D721Med (cell line): ENCODE measurements at regions not wholly inside any gene's neighbourhood (a gene's known extent, or its start where the extent isn't known, plus 50 kb on each side); places are given as distances from the start of the nearest gene placed in this dataset.

ENCODE experiments used
- DNase-seq: peaks from one replicate; pipeline ENCODE4 v3.0.0; 2011; ENCODE audit warnings: low spot score; ENCODE audit not compliant: insufficient read length
- FAIRE-seq: peaks from 2 replicates; lab custom pipeline; 2011; peaks lifted over from hg19 to GRCh38; lab: Jason Lieb, UNC
- TF ChIP-seq, protein P1 (sequence below): IDR thresholded peaks from 2 replicates; pipeline ENCODE4 v1.5.1; 2012; ENCODE audit warnings: mild to moderate bottlenecking, control low read depth; ENCODE audit not compliant: insufficient read depth; ENCODE audit errors: missing control alignments

DNA sequence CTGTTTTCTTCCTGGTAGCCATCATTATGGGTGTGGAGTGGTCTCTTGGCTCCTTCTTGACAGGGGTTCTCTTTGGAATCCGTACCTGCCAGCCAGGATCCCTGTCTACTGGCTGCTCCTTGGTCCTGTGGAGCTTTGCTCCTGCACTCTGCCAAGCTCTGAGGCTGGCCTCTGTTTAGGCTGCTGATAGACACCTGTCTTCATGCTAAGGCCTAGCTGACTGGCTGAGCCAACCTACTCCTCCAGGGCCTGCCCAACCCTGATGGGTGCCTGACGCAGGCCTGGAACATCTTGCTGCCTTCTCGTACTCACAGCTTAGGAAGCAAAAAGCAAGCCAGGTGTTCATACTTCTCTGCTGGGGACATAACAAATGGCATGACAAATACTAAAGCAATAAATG, 333.6 kb upstream of the ZNF32 start:
- TF ChIP-seq, protein P1, sequence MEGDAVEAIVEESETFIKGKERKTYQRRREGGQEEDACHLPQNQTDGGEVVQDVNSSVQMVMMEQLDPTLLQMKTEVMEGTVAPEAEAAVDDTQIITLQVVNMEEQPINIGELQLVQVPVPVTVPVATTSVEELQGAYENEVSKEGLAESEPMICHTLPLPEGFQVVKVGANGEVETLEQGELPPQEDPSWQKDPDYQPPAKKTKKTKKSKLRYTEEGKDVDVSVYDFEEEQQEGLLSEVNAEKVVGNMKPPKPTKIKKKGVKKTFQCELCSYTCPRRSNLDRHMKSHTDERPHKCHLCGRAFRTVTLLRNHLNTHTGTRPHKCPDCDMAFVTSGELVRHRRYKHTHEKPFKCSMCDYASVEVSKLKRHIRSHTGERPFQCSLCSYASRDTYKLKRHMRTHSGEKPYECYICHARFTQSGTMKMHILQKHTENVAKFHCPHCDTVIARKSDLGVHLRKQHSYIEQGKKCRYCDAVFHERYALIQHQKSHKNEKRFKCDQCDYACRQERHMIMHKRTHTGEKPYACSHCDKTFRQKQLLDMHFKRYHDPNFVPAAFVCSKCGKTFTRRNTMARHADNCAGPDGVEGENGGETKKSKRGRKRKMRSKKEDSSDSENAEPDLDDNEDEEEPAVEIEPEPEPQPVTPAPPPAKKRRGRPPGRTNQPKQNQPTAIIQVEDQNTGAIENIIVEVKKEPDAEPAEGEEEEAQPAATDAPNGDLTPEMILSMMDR = no peak
- FAIRE-seq (no peak), DNase-seq (no peak)

DNA sequence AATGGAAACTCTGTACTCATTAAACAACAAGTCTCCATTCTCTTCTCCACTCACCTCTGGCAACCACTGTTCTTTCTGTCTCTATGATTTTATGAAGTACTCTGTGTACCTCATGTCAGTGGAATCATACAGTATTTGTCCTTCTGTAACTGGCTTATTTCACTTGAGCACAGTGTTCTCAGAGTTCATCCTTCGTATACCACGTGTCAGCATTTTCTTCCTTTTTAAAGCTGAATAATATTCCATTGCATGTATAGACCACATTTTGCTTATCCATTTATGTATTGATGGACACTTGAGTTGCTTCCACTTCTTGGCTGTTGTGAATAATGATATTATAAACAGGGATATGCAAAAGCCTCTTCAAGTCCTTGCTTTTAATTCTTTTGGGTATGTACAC, 333.0 kb upstream of the ZNF32 start:
- TF ChIP-seq, protein P1 = no peak
- DNase-seq (no peak), FAIRE-seq (no peak)

DNA sequence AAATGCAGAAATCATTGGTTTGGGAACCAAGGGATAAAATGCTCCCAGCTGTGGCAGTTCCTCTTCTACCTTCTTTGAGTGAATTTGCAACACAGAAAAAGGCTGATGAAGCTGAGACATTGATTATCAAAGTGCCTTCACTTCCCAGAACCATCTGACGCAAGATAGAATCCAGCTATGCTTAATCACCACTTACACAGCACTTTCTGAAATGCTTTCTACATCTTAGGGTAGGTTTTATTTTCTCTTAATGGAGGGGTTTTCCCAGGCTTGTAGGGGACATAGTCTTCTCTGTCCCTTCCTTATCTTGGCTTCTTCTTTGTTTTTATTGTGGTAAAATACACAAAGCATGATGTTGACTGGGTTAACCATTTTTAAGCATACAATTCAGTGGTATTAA, 332.6 kb upstream of the ZNF32 start:
- TF ChIP-seq, protein P1 = no peak
- no peak for DNase-seq
- no peak for FAIRE-seq

DNA sequence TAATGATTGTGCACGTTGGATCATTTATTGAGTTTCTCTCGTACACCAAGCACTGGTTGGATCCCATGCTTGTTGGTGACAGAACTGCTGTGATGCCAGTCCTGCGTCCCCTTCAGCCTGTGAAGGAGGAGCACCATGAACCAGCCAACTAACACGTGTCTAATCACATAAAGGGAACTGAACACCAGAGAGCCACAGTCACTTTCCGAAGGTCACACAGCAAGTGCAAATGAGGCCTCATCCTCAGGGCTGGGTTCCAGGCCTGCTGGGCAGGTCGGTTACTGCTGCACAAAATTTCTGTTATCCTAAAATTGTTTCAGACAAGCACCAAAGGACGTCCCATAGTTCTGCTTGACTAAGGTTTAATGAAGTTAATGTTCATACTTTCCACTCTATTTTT, 332.0 kb upstream of the ZNF32 start:
- FAIRE-seq (no peak), DNase-seq (no peak)
- TF ChIP-seq, protein P1 = no peak

DNA sequence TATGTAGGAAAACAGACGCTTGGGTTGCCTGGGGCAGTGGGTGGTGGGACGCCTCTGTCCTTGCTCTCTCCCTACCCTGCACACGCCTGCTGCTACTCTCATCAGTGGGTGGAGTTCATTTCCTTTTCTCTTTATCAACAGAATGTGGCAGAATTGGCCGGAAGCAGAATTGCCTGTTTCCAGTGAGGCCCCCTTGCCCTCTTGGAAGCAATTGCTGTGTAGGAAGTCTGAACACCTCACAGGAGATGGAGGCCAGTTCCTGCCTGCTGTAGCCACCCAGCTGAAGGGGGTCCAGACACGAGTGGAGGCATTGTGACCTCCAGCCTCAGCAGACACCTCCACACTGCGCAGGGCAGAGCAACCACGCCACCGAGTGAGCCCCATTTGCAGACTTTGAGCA, 331.6 kb upstream of the ZNF32 start:
- TF ChIP-seq, protein P1 = no peak
- DNase-seq (no peak), FAIRE-seq (no peak)

DNA sequence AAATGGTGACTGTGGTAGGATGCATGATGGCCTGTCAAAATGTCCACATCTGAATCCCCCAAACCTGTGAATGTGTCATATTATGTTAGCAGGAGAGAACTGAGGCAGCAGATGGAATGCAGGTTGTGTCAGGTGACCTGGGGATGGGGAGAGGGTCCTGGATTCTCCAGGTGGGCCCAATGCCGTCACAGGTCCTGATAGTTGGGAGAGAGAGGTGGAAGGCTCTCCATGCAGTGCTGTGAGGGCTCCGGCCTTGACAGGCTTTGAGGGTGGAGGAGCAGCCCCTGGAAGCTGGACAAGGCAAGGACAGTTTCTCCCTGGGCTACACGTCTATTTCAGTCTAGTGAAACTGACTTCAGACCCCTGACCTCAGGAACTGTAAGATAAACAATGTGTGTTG, 330.9 kb upstream of the ZNF32 start:
- TF ChIP-seq, protein P1 = no peak
- DNase-seq = no peak
- no peak for FAIRE-seq

DNA sequence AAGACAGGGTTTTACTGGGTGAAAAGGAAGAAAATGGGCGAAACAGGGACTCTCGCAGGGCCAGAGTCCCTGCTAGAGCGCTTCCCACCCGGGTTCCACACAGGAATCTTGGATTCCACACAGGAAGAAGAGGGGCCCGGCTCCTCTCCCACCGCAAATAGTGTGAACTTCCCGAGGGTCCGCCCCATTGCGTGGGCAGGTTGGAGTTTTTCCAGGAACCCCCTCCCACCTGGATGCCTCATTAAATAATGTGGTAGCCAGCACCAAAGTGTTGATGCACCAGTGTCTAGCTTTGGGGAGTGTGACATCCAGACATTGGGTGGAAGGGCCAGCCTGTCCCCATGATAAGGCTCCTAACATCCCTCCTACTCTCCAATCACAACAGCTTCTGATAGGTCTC, 330.3 kb upstream of the ZNF32 start:
- TF ChIP-seq, protein P1 = no peak
- FAIRE-seq (no peak), DNase-seq (no peak)
